ENCODE measurements at regions not wholly inside any gene's neighbourhood (a gene's known extent, or its start where the extent isn't known, plus 50 kb on each side); places are given as distances from the start of the nearest gene placed in this dataset.

- no peak for TF ChIP-seq CTCF (conservative IDR thresholded peaks at IDR 0.05)
- Histone ChIP-seq H3K27ac (ENCODE audit: low read depth, low read length) (no peak overlapping the region), H3K36me3 (ENCODE audit: control insufficient read depth, insufficient read depth, low read length) (no peaks in the 10 kb centered on the region), H3K9me3 (ENCODE audit: control insufficient read depth, low read length) (no peaks in the 10 kb centered on the region), H3K4me3 (ENCODE audit: low read length) (no peak overlapping the region), H3K9ac (ENCODE audit: extremely low read depth, low read length, poor library complexity, severe bottlenecking) (no peak overlapping the region), H3K4me1 (ENCODE audit: control insufficient read depth, insufficient read depth, low read length) (no peaks in the 10 kb centered on the region), H3K27me3 (ENCODE audit: control insufficient read depth, insufficient read depth, low read length, poor library complexity, severe bottlenecking) (no peaks in the 10 kb centered on the region)
- 83% methylated on average over 1 of the region's 1 CpG for WGBS, 2 experiments (ENCODE audit: insufficient coverage in 1 of 2, insufficient read length in 1 of 2)
- H3K4me1 Mint-ChIP-seq = no peaks in the 10 kb centered on the region
- no peak overlapping the region for H3K27ac Mint-ChIP-seq
- no peak for DNase-seq
- H3K27me3 Mint-ChIP-seq (ENCODE audit: insufficient read depth) = no peaks in the 10 kb centered on the region
- H3K36me3 Mint-ChIP-seq (ENCODE audit: low read depth) = peaks cover 2% of the 10 kb centered on the region
- no peaks in the 10 kb centered on the region for H3K9me3 Mint-ChIP-seq
- no peak overlapping the region for H3K4me3 Mint-ChIP-seq
Observed at GRCh38 chr12:59499774-59500173, 96.1 kb upstream of the SLC16A7 start.

GRCh38 chr12:59494617-59495016 lies 101.2 kb upstream of the SLC16A7 start:
- Mint-ChIP-seq H3K27ac (no peak overlapping the region), H3K4me1 (no peaks in the 10 kb centered on the region), H3K4me3 (no peak overlapping the region), H3K27me3 (ENCODE audit: insufficient read depth) (no peaks in the 10 kb centered on the region), H3K36me3 (ENCODE audit: low read depth) (peaks cover 2% of the 10 kb centered on the region), H3K9me3 (no peaks in the 10 kb centered on the region)
- Histone ChIP-seq H3K4me1 (ENCODE audit: control insufficient read depth, insufficient read depth, low read length) (no peaks in the 10 kb centered on the region), H3K9ac (ENCODE audit: extremely low read depth, low read length, poor library complexity, severe bottlenecking) (no peak overlapping the region), H3K27me3 (ENCODE audit: control insufficient read depth, insufficient read depth, low read length, poor library complexity, severe bottlenecking) (no peaks in the 10 kb centered on the region), H3K4me3 (ENCODE audit: low read length) (no peak overlapping the region), H3K36me3 (ENCODE audit: control insufficient read depth, insufficient read depth, low read length) (no peaks in the 10 kb centered on the region), H3K9me3 (ENCODE audit: control insufficient read depth, low read length) (no peaks in the 10 kb centered on the region), H3K27ac (ENCODE audit: low read depth, low read length) (no peak overlapping the region)
- no peak for DNase-seq
- no peak for TF ChIP-seq CTCF (conservative IDR thresholded peaks at IDR 0.05)

- no peaks in the 10 kb centered on the region for H3K36me3 Mint-ChIP-seq (ENCODE audit: low read depth)
- 100% methylated on average over 2 of the region's 2 CpGs; no CpG with 5 or more reads in 1 of the 2 experiments for WGBS, 2 experiments (ENCODE audit: insufficient coverage in 1 of 2, insufficient read length in 1 of 2)
- no peaks in the 10 kb centered on the region for H3K9me3 Mint-ChIP-seq
- DNase-seq = no peak
- no peak overlapping the region for H3K9ac ChIP-seq (ENCODE audit: extremely low read depth, low read length, poor library complexity, severe bottlenecking)
- H3K4me1 ChIP-seq (ENCODE audit: control insufficient read depth, insufficient read depth, low read length) = no peaks in the 10 kb centered on the region
- H3K27ac Mint-ChIP-seq = no peak overlapping the region
- H3K4me3 ChIP-seq (ENCODE audit: low read length) = no peak overlapping the region
- H3K4me3 Mint-ChIP-seq = no peak overlapping the region
- H3K27me3 ChIP-seq (ENCODE audit: control insufficient read depth, insufficient read depth, low read length, poor library complexity, severe bottlenecking) = no peaks in the 10 kb centered on the region
- H3K4me1 Mint-ChIP-seq = no peaks in the 10 kb centered on the region
- H3K27me3 Mint-ChIP-seq (ENCODE audit: insufficient read depth) = no peaks in the 10 kb centered on the region
- H3K27ac ChIP-seq (ENCODE audit: low read depth, low read length) = no peak overlapping the region
- H3K9me3 ChIP-seq (ENCODE audit: control insufficient read depth, low read length) = no peaks in the 10 kb centered on the region
- no peak for TF ChIP-seq CTCF (conservative IDR thresholded peaks at IDR 0.05)
- H3K36me3 ChIP-seq (ENCODE audit: control insufficient read depth, insufficient read depth, low read length) = no peaks in the 10 kb centered on the region
Observed at GRCh38 chr12:59491877-59492276, 104.0 kb upstream of the SLC16A7 start.

Measured in endodermal cell (in vitro differentiated cells).